ENCODE measurements at regions not wholly inside any gene's neighbourhood (a gene's known extent, or its start where the extent isn't known, plus 50 kb on each side); places are given as distances from the start of the nearest gene placed in this dataset.

DNA sequence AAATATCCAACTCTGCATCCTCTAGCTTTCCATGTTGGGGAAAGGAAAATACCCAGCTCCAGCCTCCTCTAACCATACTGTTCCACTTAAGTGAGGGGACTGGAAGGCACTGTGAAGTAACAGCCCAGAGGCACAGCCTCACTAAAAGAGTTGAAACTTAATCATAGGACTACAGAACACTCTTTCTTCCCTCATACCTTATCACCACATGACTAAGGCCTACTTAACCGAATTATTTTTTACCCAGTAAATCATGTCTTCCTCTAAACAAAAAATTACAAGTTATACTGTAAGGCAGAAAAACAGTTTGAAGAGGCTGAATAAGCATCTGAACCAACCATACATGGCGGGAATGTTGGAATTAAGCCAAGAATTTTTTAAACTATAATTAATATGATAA is 207.4 kb upstream of the MME start:
- H3K27ac ChIP-seq (replicated peaks; ENCODE audit: low read length), result no peak overlapping the region
- H4K8ac ChIP-seq (ENCODE audit: low read depth, low read length), result no peak overlapping the region
- H2BK15ac ChIP-seq (ENCODE audit: low read length), result no peak overlapping the region
- no peak overlapping the region for H2BK5ac ChIP-seq (ENCODE audit: low read length)
- no peak overlapping the region for H3K9ac ChIP-seq (ENCODE audit: low read depth, low read length, poor library complexity)
- no peak overlapping the region for H4K91ac ChIP-seq (ENCODE audit: low read depth, low read length, poor library complexity)
- H3K4me2 ChIP-seq (ENCODE audit: insufficient read depth, low read length, poor library complexity, severe bottlenecking), result no peak overlapping the region
- no peaks in the 10 kb centered on the region for H3K79me1 ChIP-seq (ENCODE audit: low read depth, low read length)
- H3K14ac ChIP-seq (ENCODE audit: low read length), result no peak overlapping the region
- no peaks in the 10 kb centered on the region for H3K36me3 ChIP-seq (replicated peaks in 1 of 2; ENCODE audit: control insufficient read depth in 2 of 2, insufficient read depth in 2 of 2, low read length in 2 of 2)
- H2AK5ac ChIP-seq (ENCODE audit: low read depth, low read length), result no peak overlapping the region
- no peak for DNase-seq (ENCODE audit: low spot score)
- H3K4me3 ChIP-seq (ENCODE audit: low read length in 2 of 2), result no peak overlapping the region
- H3K23ac ChIP-seq (ENCODE audit: low read depth, low read length, poor library complexity), result no peak overlapping the region
- no peak overlapping the region for H3K18ac ChIP-seq (ENCODE audit: low read length)
- H3K27me3 ChIP-seq (ENCODE audit: control insufficient read depth in 3 of 3, insufficient read depth in 3 of 3, low read depth in 1 of 3, low read length in 3 of 3), result no peaks in the 10 kb centered on the region
- no peak overlapping the region for H2BK12ac ChIP-seq (ENCODE audit: low read length)
- H2AFZ ChIP-seq (ENCODE audit: low read length), result no peak overlapping the region
- no peak overlapping the region for H2BK120ac ChIP-seq (ENCODE audit: low read depth, low read length)
- H3K4me1 ChIP-seq (ENCODE audit: control insufficient read depth in 2 of 2, insufficient read depth in 1 of 2, low read depth in 1 of 2, low read length in 2 of 2), result peaks cover 0 to 1% of the 10 kb centered on the region in 2 donors
- H3K9me3 ChIP-seq (replicated peaks in 1 of 2; ENCODE audit: control insufficient read depth in 2 of 2, insufficient read depth in 1 of 2, low read depth in 1 of 2, low read length in 2 of 2), result no peaks in the 10 kb centered on the region
- H3K4ac ChIP-seq (ENCODE audit: low read length), result no peak overlapping the region
- no CpG with 5 or more reads among the region's 2 CpGs for WGBS, 2 donors (ENCODE audit: extremely low coverage in 2 of 2, insufficient read length in 2 of 2, insufficient replicate concordance in 1 of 2)

GRCh38 chr3:154872074-154872473 is 208.0 kb upstream of the MME start:
- Histone ChIP-seq H3K4me3 (ENCODE audit: low read length in 2 of 2) (no peak overlapping the region), H2BK5ac (ENCODE audit: low read length) (no peak overlapping the region), H3K27me3 (ENCODE audit: control insufficient read depth in 3 of 3, insufficient read depth in 3 of 3, low read depth in 1 of 3, low read length in 3 of 3) (no peaks in the 10 kb centered on the region), H3K36me3 (replicated peaks in 1 of 2; ENCODE audit: control insufficient read depth in 2 of 2, insufficient read depth in 2 of 2, low read length in 2 of 2) (no peaks in the 10 kb centered on the region), H4K91ac (ENCODE audit: low read depth, low read length, poor library complexity) (no peak overlapping the region), H3K4me2 (ENCODE audit: insufficient read depth, low read length, poor library complexity, severe bottlenecking) (no peak overlapping the region), H3K4me1 (ENCODE audit: control insufficient read depth in 2 of 2, insufficient read depth in 1 of 2, low read depth in 1 of 2, low read length in 2 of 2) (peaks cover 0 to 1% of the 10 kb centered on the region in 2 donors), H3K4ac (ENCODE audit: low read length) (no peak overlapping the region), H2BK15ac (ENCODE audit: low read length) (no peak overlapping the region), H2BK120ac (ENCODE audit: low read depth, low read length) (no peak overlapping the region), H2BK12ac (ENCODE audit: low read length) (no peak overlapping the region), H3K23ac (ENCODE audit: low read depth, low read length, poor library complexity) (no peak overlapping the region), H3K9ac (ENCODE audit: low read depth, low read length, poor library complexity) (no peak overlapping the region), H3K79me1 (ENCODE audit: low read depth, low read length) (no peaks in the 10 kb centered on the region), H3K27ac (replicated peaks; ENCODE audit: low read length) (no peak overlapping the region), H4K8ac (ENCODE audit: low read depth, low read length) (no peak overlapping the region), H2AFZ (ENCODE audit: low read length) (no peak overlapping the region), H3K14ac (ENCODE audit: low read length) (no peak overlapping the region), H3K9me3 (replicated peaks in 1 of 2; ENCODE audit: control insufficient read depth in 2 of 2, insufficient read depth in 1 of 2, low read depth in 1 of 2, low read length in 2 of 2) (no peaks in the 10 kb centered on the region), H3K18ac (ENCODE audit: low read length) (no peak overlapping the region), H2AK5ac (ENCODE audit: low read depth, low read length) (no peak overlapping the region)
- DNase-seq (ENCODE audit: low spot score), result no peak
- WGBS, 2 donors (ENCODE audit: extremely low coverage in 2 of 2, insufficient read length in 2 of 2, insufficient replicate concordance in 1 of 2), result no CpG with 5 or more reads among the region's 6 CpGs

DNA sequence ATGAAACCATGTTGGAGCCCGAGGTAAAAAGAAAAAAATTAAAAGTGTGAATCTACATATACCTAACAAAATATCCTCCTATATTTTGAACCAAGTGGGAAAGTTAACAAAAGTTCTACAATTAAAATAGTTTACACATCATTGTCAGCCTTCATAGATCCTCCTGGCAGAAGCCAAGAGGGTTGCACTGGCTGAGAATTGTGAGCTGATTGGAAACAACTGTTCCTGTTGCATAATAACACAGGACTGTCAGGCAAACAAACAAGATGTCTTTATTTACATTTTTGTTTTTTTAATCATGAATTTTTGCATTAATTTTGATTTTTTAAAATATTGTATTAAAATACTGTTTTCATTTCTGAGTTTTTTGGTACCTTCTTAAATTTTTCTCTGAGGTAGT is 215.2 kb upstream of the MME start:
- no peak overlapping the region for H4K8ac ChIP-seq (ENCODE audit: low read depth, low read length)
- no peak for DNase-seq (ENCODE audit: low spot score)

GRCh38 chr3:154862265-154862664 is 217.9 kb upstream of the MME start:
- no peaks in the 10 kb centered on the region for H3K36me3 ChIP-seq (replicated peaks in 1 of 2; ENCODE audit: control insufficient read depth in 2 of 2, insufficient read depth in 2 of 2, low read length in 2 of 2)
- no peak overlapping the region for H3K23ac ChIP-seq (ENCODE audit: low read depth, low read length, poor library complexity)
- H3K9me3 ChIP-seq (replicated peaks in 1 of 2; ENCODE audit: control insufficient read depth in 2 of 2, insufficient read depth in 1 of 2, low read depth in 1 of 2, low read length in 2 of 2), result no peaks in the 10 kb centered on the region
- no peak overlapping the region for H3K9ac ChIP-seq (ENCODE audit: low read depth, low read length, poor library complexity)
- no peaks in the 10 kb centered on the region for H3K4me1 ChIP-seq (ENCODE audit: control insufficient read depth in 2 of 2, insufficient read depth in 1 of 2, low read depth in 1 of 2, low read length in 2 of 2)
- no peak overlapping the region for H2BK12ac ChIP-seq (ENCODE audit: low read length)
- no peak overlapping the region for H2AFZ ChIP-seq (ENCODE audit: low read length)
- H3K79me1 ChIP-seq (ENCODE audit: low read depth, low read length), result no peaks in the 10 kb centered on the region
- no peak overlapping the region for H2BK5ac ChIP-seq (ENCODE audit: low read length)
- H3K4me2 ChIP-seq (ENCODE audit: insufficient read depth, low read length, poor library complexity, severe bottlenecking), result no peak overlapping the region
- no peak overlapping the region for H3K4ac ChIP-seq (ENCODE audit: low read length)
- H4K91ac ChIP-seq (ENCODE audit: low read depth, low read length, poor library complexity), result no peak overlapping the region
- H2BK120ac ChIP-seq (ENCODE audit: low read depth, low read length), result no peak overlapping the region
- no peak overlapping the region for H3K27ac ChIP-seq (replicated peaks; ENCODE audit: low read length)
- no peak overlapping the region for H3K4me3 ChIP-seq (ENCODE audit: low read length in 2 of 2)
- no peak for DNase-seq (ENCODE audit: low spot score)
- no peak overlapping the region for H2AK5ac ChIP-seq (ENCODE audit: low read depth, low read length)
- H4K8ac ChIP-seq (ENCODE audit: low read depth, low read length), result no peak overlapping the region
- H2BK15ac ChIP-seq (ENCODE audit: low read length), result no peak overlapping the region
- H3K14ac ChIP-seq (ENCODE audit: low read length), result no peak overlapping the region
- H3K18ac ChIP-seq (ENCODE audit: low read length), result no peak overlapping the region
- no peaks in the 10 kb centered on the region for H3K27me3 ChIP-seq (ENCODE audit: control insufficient read depth in 3 of 3, insufficient read depth in 3 of 3, low read depth in 1 of 3, low read length in 3 of 3)

More for the DNA sequence above, 215.2 kb upstream of the MME start:
- Histone ChIP-seq H3K4me1 (ENCODE audit: control insufficient read depth in 2 of 2, insufficient read depth in 1 of 2, low read depth in 1 of 2, low read length in 2 of 2) (no peaks in the 10 kb centered on the region), H3K9me3 (replicated peaks in 1 of 2; ENCODE audit: control insufficient read depth in 2 of 2, insufficient read depth in 1 of 2, low read depth in 1 of 2, low read length in 2 of 2) (no peaks in the 10 kb centered on the region), H2AK5ac (ENCODE audit: low read depth, low read length) (no peak overlapping the region), H3K36me3 (replicated peaks in 1 of 2; ENCODE audit: control insufficient read depth in 2 of 2, insufficient read depth in 2 of 2, low read length in 2 of 2) (no peaks in the 10 kb centered on the region), H3K27ac (replicated peaks; ENCODE audit: low read length) (no peak overlapping the region), H2BK120ac (ENCODE audit: low read depth, low read length) (no peak overlapping the region), H3K4ac (ENCODE audit: low read length) (no peak overlapping the region), H3K27me3 (ENCODE audit: control insufficient read depth in 3 of 3, insufficient read depth in 3 of 3, low read depth in 1 of 3, low read length in 3 of 3) (no peaks in the 10 kb centered on the region), H3K79me1 (ENCODE audit: low read depth, low read length) (no peaks in the 10 kb centered on the region), H4K91ac (ENCODE audit: low read depth, low read length, poor library complexity) (no peak overlapping the region), H3K4me2 (ENCODE audit: insufficient read depth, low read length, poor library complexity, severe bottlenecking) (no peak overlapping the region), H3K9ac (ENCODE audit: low read depth, low read length, poor library complexity) (no peak overlapping the region), H3K14ac (ENCODE audit: low read length) (no peak overlapping the region), H2BK12ac (ENCODE audit: low read length) (no peak overlapping the region), H2AFZ (ENCODE audit: low read length) (no peak overlapping the region), H3K18ac (ENCODE audit: low read length) (no peak overlapping the region), H2BK5ac (ENCODE audit: low read length) (no peak overlapping the region), H3K4me3 (ENCODE audit: low read length in 2 of 2) (no peak overlapping the region), H3K23ac (ENCODE audit: low read depth, low read length, poor library complexity) (no peak overlapping the region), H2BK15ac (ENCODE audit: low read length) (no peak overlapping the region)
- WGBS, 2 donors (ENCODE audit: extremely low coverage in 2 of 2, insufficient read length in 2 of 2, insufficient replicate concordance in 1 of 2), result no CpG with 5 or more reads among the region's 1 CpG
